GM21447 (cell line): ENCODE measurements at regions not wholly inside any gene's neighbourhood (a gene's known extent, or its start where the extent isn't known, plus 50 kb on each side); places are given as distances from the start of the nearest gene placed in this dataset.

ENCODE experiments used
- ATAC-seq: cut with Tn5 transposase; IDR thresholded peaks from one replicate; pipeline ENCODE4 v1.9.1; 2021; ENCODE audit not compliant: unreplicated experiment

DNA sequence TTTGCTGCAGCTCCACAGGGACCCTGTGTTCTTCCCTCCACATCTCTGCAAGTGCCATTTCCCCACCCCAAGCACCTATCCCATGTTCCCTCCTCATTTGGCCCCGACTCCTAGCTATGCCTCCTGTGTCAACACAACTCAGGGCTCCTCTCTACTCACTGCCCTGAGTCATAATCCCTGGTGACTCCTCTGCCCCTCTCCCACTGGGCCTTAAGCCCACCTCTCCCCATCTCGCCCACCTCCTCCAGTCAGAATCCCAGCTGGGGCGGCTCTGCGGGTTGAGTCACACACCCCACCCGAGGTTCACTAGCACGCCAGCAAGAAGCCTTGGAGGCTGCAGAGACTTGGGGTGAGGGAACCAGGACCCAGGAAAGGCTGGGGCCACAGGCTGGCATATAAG is 346.2 kb downstream of the FOXL1 start:
- no peak for ATAC-seq

GRCh38 chr16:86925067-86925791 is 346.9 kb downstream of the FOXL1 start:
- no peak for ATAC-seq

DNA sequence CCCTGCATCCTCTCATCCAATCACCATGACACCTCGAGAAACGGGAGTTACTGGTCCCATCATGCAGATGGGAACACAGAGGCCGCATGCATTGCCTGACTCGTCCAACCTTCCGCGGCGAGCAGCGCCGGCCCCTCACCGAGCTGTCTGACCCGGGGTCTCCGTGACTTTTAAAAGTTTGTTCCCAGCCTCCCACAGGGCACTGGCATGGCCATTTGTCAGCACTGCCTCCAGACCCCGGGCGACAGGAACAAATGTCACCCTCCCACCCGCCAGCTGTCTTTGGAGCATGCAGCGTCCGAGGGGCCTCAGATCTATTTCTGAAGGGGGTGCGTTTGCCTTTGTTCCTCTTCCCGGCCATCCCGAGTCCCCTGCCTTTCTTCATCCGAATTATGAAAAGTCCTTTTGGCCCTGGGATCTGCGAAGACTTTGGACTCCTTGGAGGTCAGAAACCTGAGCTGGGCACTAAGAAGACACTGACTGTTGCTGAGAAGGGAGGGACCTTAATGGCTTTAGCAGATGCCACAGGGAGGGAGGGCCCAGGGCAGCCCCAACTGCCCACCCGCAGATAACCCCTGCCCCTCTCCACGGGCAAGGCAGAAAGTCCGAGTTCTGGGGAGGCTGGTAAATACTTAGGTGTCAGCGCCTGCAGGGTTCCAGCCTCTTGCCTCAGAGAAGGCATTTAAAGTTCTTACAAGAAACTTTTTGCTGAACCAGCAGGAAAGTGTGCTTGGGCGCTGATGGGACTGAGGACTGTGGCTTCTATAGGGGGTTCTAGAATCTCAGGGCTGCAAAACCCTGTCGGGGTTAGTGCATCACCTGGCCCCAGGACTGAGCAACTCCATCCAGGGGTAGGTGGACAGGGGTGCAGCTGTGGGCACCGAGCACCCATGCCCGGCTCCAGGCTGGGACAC is 348.1 kb downstream of the FOXL1 start:
- ATAC-seq = no peak

GRCh38 chr16:86927699-86928098 is 349.4 kb downstream of the FOXL1 start:
- ATAC-seq = no peak

DNA sequence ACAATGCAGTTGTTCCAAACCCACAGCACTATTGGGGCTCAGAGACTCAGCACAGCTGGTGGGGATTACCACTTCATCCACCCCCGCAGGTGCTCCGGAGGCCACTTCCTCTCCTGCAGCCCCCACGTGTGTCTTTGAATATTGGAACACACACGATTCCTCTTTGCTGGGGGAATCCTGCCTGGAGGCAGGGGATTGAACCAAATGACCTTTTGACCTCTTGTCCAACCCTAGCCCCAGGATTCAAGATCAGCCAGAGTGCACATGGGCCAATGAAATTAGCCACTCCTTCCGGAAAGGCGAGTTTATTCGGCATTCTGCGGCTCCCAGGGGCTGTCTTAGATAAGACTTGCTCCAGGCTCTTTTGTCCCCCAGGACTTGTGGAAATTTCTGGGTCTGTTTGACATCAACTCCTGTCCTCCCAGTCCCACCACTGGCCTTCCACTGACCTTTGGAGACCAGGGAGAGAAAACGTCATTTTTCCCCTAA is 350.2 kb downstream of the FOXL1 start:
- ATAC-seq = no peak

GRCh38 chr16:86929057-86929871 is 350.9 kb downstream of the FOXL1 start:
- no peak for ATAC-seq

DNA sequence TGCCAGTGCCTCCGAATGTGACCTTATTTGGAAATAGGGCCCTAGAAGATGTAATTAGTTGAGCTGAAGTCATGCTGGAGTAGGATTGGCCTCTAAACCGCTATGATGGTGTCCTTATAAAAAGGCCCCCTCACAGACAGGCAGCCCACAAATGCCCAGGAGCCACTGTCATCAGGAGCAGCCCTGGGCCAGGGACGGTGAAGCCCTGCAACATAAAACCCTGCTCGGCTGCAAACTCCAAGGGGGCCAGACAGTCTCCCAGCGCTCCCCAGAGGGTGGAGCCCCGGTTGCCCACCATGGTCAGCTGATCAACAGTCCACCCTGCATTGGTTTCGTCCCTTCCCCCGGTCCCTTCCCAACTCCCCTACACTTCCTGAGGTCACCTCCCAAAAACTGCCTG is 351.7 kb downstream of the FOXL1 start:
- ATAC-seq = no peak

GRCh38 chr16:86930663-86931373 is 352.5 kb downstream of the FOXL1 start:
- ATAC-seq = no peak

DNA sequence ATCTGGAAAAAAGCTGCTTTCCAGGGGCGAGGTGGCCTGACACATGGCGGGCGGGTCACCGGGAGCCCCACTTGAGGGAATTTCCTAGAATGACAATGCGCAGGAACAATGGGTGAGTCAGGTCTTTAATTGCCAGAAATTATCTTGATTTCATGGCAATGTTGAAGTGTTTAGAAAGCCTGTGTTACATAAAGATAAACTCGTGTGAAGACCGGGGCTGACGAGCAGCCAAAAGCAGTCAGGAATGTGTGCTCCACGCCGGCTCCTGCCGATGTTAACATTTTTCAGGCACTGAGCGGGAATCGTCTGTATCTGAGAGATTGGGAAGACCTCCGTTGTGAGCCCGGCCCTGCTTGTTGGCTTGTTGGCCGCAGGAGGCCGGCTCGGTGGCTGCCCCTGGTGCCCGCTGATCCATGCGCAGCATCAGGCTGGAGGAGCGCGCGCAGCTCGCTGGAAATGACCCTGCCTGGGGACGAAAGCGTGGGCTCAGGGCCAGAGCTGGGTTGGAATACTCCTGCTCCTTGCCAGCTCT is 353.1 kb downstream of the FOXL1 start:
- ATAC-seq = no peak

- no peak for ATAC-seq
Measured at GRCh38 chr16:86932130-86932982, 354.0 kb downstream of the FOXL1 start.

- no peak for ATAC-seq
Measured at GRCh38 chr16:86934581-86935375, 356.4 kb downstream of the FOXL1 start.

GRCh38 chr16:86939609-86940008 is 361.3 kb downstream of the FOXL1 start:
- ATAC-seq = no peak

GRCh38 chr16:86941731-86942130 is 363.4 kb downstream of the FOXL1 start:
- no peak for ATAC-seq

DNA sequence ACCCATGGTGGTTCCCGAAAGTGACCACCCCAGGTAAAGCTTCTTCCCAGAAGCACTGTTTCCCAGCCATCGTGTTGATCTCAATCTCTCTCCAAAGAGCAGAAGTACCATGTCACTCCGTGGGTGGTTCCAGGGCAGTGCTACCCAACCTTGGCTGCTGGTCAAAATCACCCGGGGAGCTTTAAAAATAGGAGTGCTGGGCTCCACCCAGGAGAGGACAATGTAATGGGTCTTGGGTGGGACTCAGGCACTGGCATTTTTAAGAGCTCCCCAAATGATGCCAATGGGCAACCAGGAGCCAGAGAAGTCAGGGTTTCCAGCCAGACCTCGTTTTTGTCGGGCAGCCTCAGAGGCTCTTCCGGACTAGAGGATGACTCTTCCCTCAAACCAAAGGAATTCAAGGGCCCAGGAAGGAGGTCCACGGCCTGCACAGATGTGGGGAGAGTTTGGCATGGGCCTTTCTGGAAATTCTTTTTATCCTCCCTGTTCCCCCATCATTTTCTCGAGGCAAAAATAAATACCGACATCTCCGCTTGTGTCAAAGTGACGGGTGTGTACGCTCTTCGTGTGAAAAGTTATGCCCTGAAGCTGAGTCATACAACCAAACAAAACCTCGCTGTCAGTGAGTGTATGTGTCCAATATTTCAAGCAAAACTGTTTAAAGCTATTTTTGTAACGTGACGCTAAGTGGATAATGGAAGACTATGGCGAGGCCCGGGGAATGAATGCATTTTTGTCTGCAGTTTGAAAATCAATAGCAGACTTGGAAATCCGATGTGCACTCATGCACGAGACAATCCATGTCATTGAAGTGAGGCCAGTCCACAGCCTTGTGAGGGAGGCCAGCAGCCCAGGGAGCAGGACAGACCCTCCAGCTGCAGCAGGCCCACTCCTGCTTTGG is 364.1 kb downstream of the FOXL1 start:
- ATAC-seq = no peak

GRCh38 chr16:86945166-86945900 is 367.0 kb downstream of the FOXL1 start:
- ATAC-seq = no peak

DNA sequence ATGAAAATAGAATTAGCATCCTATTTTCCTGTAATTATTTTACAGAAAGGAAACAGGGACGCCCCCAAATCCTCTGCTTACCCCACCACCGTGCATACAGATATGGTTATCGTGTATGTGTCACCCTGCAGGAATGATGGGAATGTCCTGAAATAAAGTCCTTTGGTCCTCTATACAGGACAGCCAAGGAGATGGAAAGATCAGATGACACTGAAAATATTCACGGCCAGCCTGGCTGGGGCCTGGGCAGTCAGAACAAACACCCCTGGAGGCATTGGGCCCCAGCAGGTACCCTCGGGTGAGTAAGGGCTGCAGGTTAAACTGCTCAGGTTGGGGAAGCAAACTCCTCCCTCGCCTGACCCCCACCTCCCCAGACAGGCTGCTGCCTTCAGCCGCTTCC is 368.0 kb downstream of the FOXL1 start:
- ATAC-seq = no peak

DNA sequence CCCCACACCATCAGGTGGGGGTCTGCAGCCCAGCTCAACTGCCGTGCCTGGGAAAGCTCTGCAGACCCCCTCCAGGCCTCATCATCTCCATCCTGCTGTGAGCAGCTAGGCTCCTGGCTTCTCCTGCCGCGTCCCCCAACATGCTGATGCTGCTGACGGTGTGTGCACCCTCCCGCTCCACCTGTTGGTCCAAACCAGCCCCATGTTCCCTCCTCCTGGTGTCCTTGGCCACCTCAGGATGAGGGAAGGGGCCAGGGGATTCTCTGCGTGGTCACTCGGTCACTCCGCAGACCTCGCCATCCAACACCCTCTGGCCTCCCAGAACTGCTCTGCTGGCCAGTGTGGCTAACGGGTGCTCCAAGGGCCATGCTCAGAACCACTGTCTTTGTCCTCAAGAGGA is 368.6 kb downstream of the FOXL1 start:
- no peak for ATAC-seq
